ENCODE measurements at regions not wholly inside any gene's neighbourhood (a gene's known extent, or its start where the extent isn't known, plus 50 kb on each side); places are given as distances from the start of the nearest gene placed in this dataset.

DNA sequence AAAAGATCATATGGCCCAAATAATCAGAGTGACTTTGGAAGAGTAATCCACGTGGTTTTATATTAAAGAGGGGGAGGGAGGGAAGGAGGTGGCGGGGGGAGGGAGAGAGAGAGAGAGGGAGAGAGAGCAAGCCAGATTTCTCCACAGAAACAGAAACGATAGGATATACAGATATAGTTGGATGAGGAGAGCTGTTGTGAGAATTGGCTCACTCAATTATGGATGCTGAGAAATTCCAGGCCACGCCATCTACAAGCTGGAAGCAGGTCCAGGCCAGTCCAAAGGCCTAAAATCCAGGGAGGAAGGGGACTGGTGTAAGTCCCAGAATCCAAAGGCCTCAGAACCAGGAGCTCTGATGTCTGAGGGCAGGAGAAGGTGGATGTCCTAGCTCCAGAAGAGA, 75.5 kb downstream of the CXCL12 start:
- Histone ChIP-seq H3K36me3 (no peaks in the 10 kb centered on the region), H3K4me3 (ENCODE audit: low read depth in 1 of 2, low read length in 1 of 2) (no peak overlapping the region), H3K9me3 (no peaks in the 10 kb centered on the region), H3K4me1 (ENCODE audit: control insufficient read depth in 1 of 2, insufficient read depth in 1 of 2, low read depth in 1 of 2, low read length in 1 of 2) (no peaks in the 10 kb centered on the region), H3K27ac (no peak overlapping the region), H3K27me3 (peaks cover 30% of the 10 kb centered on the region)
- TF ChIP-seq, protein P1, sequence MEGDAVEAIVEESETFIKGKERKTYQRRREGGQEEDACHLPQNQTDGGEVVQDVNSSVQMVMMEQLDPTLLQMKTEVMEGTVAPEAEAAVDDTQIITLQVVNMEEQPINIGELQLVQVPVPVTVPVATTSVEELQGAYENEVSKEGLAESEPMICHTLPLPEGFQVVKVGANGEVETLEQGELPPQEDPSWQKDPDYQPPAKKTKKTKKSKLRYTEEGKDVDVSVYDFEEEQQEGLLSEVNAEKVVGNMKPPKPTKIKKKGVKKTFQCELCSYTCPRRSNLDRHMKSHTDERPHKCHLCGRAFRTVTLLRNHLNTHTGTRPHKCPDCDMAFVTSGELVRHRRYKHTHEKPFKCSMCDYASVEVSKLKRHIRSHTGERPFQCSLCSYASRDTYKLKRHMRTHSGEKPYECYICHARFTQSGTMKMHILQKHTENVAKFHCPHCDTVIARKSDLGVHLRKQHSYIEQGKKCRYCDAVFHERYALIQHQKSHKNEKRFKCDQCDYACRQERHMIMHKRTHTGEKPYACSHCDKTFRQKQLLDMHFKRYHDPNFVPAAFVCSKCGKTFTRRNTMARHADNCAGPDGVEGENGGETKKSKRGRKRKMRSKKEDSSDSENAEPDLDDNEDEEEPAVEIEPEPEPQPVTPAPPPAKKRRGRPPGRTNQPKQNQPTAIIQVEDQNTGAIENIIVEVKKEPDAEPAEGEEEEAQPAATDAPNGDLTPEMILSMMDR (IDR thresholded peaks at IDR 0.05) = no peak

GRCh38 chr10:44308935-44309334, 76.0 kb downstream of the CXCL12 start:
- no peak overlapping the region for H3K4me3 ChIP-seq (ENCODE audit: low read depth in 1 of 2, low read length in 1 of 2)
- TF ChIP-seq, protein P1 (IDR thresholded peaks at IDR 0.05) = no peak
- H3K27ac ChIP-seq = no peak overlapping the region

DNA sequence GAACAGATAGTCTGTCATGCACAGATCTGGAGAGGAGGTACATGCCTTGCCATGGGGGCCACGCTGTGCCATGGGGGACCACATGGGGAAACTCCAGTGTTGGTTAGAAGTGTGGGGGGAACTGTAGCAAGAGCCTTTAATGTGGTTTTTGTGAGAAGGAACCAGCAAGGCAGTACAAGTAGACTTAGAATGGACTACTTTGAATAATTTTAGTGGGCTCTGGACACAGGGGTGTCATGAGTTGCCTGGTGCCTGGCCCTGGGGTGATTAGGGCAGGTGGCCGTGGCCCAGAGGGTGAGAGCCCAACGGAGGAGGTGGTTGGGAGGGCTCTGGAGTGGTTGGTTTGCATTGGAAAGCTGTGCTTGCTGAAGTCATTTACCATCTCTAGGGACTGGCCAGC, 77.2 kb downstream of the CXCL12 start:
- TF ChIP-seq, protein P1 (IDR thresholded peaks at IDR 0.05) = no peak
- H3K36me3 ChIP-seq = no peaks in the 10 kb centered on the region
- H3K4me3 ChIP-seq (ENCODE audit: low read depth in 1 of 2, low read length in 1 of 2) = no peak overlapping the region
- H3K4me1 ChIP-seq (ENCODE audit: control insufficient read depth in 1 of 2, insufficient read depth in 1 of 2, low read depth in 1 of 2, low read length in 1 of 2) = no peaks in the 10 kb centered on the region
- no peak overlapping the region for H3K27ac ChIP-seq
- H3K27me3 ChIP-seq = peaks cover 30% of the 10 kb centered on the region
- H3K9me3 ChIP-seq = no peaks in the 10 kb centered on the region

More at GRCh38 chr10:44308935-44309334, 76.0 kb downstream of the CXCL12 start:
- H3K36me3 ChIP-seq = no peaks in the 10 kb centered on the region
- no peaks in the 10 kb centered on the region for H3K4me1 ChIP-seq (ENCODE audit: control insufficient read depth in 1 of 2, insufficient read depth in 1 of 2, low read depth in 1 of 2, low read length in 1 of 2)
- no peaks in the 10 kb centered on the region for H3K9me3 ChIP-seq
- peaks cover 30% of the 10 kb centered on the region for H3K27me3 ChIP-seq

DNA sequence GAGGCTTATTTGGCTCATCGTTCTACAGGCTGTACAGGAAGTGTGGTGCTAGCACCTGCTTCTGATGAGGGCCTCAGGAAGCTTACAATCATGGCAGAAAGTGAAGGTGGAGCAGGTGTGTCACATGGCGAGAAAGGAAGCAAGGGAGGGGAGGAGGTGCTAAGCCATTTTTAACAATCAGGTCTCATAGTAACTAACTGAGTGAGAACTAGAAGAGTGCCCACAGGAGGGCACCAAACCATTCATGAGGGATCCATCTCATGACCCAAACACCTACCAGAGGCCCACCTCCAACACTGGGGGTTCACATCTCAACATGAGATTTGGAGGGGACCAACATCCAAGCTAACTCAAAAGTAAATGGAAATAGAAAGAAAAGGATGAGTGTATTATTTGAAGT, 78.1 kb downstream of the CXCL12 start:
- Histone ChIP-seq H3K9me3 (no peaks in the 10 kb centered on the region), H3K4me1 (ENCODE audit: control insufficient read depth in 1 of 2, insufficient read depth in 1 of 2, low read depth in 1 of 2, low read length in 1 of 2) (no peaks in the 10 kb centered on the region), H3K4me3 (ENCODE audit: low read depth in 1 of 2, low read length in 1 of 2) (no peak overlapping the region), H3K27me3 (peaks cover 24% of the 10 kb centered on the region), H3K27ac (no peak overlapping the region), H3K36me3 (no peaks in the 10 kb centered on the region)
- TF ChIP-seq, protein P1 (IDR thresholded peaks at IDR 0.05) = no peak

GRCh38 chr10:44306147-44306710, 78.7 kb downstream of the CXCL12 start:
- H3K36me3 ChIP-seq = no peaks in the 10 kb centered on the region
- H3K27ac ChIP-seq = no peak overlapping the region
- H3K9me3 ChIP-seq = no peaks in the 10 kb centered on the region
- H3K4me1 ChIP-seq (ENCODE audit: control insufficient read depth in 1 of 2, insufficient read depth in 1 of 2, low read depth in 1 of 2, low read length in 1 of 2) = no peaks in the 10 kb centered on the region
- TF ChIP-seq, protein P1 (IDR thresholded peaks at IDR 0.05) = no peak
- no peak overlapping the region for H3K4me3 ChIP-seq (ENCODE audit: low read depth in 1 of 2, low read length in 1 of 2)
- peaks cover 19% of the 10 kb centered on the region for H3K27me3 ChIP-seq
